Globus pallidus (tissue), 1 donor: ENCODE measurements at regions not wholly inside any gene's neighbourhood (a gene's known extent, or its start where the extent isn't known, plus 50 kb on each side); places are given as distances from the start of the nearest gene placed in this dataset.
"Not testable (repeated sequence)": the region's sequence is repeated elsewhere in the genome, so short reads cannot be mapped to it uniquely, and the experiment has no call there.

Experiments used
- DNase-seq: peaks from one replicate; pipeline ENCODE4 v3.0.0-alpha.2; 2015; ENCODE audit warnings: low spot score

DNA sequence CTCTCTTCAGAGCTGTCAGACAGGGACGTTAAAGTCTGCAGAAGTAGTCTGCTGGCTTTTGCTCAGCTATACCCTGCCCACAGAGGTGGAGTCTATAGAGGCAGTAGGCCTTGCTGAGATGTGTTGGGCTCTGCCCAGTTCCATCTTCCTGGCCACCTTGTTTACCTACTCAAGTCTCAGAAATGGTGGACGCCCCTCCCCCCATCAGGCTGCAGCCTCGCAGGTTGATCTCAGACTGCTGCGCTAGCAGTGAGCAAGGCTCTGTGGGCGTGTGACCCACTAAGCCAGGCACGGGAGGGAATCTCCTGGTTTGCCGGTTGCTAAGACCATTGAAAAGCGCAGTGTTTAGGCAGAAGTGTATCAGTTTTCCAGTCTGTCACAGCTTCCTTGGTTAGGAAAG lies 305.0 kb downstream of the BCKDHB start:
- DNase-seq, result no peak

DNA sequence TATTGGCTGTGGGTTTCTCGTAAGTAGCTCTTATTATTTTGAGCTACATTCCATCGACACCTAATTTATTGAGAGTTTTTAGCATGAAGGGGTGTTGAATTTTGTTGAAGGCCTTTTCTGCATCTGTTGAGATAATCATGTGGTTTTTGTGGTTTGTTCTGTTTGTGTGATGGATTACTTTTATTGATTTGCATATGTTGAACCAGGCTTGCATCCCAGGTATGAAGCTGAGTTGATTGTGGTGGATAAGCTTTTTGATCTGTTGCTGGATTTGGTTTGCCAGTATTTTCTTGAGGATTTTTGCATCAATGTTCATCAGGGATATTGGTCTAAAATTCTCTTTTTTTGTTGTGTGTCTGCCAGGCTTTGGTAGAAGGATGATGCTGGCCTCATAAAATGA lies 301.5 kb downstream of the BCKDHB start:
- not testable (repeated sequence) for DNase-seq

DNA sequence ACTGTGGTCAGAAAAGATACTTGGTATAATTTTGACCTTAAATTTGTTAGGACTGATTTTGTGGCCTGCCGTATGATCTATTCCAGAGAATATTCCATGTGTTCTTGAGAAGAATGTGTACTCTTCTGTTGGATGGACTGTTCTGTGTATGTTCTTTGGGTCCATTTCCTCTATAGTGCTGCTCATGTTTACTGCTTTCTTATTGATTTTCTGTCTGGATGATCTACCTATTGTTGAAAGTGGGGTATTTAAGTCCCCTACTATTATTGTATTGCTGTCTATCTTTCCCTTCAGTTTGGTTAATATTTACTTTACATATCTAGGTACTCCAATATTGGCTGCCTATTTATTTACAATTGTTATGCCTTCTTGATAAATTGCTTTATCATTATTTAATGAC lies 298.4 kb downstream of the BCKDHB start:
- DNase-seq, result no peak

DNA sequence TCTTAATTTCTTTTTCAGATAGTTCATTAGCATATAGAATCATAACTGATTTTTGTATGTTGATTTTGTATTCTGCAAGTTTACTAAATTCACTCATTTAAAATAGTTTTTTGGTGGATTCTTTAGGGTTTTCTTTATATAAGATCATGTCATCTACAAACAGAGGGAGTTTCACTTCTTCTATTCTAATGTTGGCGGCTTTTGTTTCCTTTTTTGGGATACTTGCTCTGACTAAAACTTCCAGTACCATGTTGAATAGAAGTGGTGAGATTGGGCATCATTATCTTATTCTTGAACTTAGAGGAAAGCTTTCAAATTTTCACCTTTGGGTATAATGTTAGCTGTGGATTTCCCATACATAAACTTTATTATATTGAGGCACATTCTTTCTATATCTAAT lies 296.9 kb downstream of the BCKDHB start:
- no peak for DNase-seq

GRCh38 chr6:80402266-80402665 lies 295.8 kb downstream of the BCKDHB start:
- DNase-seq, result no peak
